ENCODE measurements at regions not wholly inside any gene's neighbourhood (a gene's known extent, or its start where the extent isn't known, plus 50 kb on each side); places are given as distances from the start of the nearest gene placed in this dataset.

DNA sequence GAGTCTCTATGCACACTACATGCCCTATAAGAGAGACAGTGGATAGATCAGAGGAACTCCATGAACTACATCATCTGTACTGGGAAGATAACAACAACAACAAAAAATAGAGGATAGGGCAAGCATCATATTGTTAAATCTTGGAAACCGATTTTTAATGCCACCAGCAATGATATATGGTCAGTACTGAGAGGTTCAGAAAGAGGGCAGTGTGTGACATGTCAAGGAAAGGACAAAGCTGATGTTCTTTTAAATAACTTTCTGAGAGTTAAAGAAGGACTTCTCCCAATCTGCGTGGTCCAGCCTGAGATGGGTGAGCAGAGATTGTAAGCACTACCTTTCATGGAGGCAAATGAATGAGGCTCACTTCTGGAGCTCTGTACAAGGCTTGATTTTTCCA is 62.0 kb upstream of the PHF24 start:
- Histone ChIP-seq H3K36me3 (ENCODE audit: low read depth, low read length) (no peaks in the 10 kb centered on the region), H3K4me1 (ENCODE audit: insufficient read depth, low read length) (no peaks in the 10 kb centered on the region), H3K4me2 (ENCODE audit: low read length) (no peak overlapping the region), H3K9me2 (replicated peaks; ENCODE audit: low read length) (no peaks in the 10 kb centered on the region), H2AFZ (ENCODE audit: low read length) (no peak overlapping the region), H3F3A (ENCODE audit: low read length, unreplicated experiment) (no peaks in the 10 kb centered on the region), H3K27me3 (ENCODE audit: low read length) (peaks cover 34% of the 10 kb centered on the region), H3K9ac (ENCODE audit: low read length) (no peak overlapping the region), H3K9me3 (ENCODE audit: low read length) (no peaks in the 10 kb centered on the region), H3K4me3 (ENCODE audit: low read length) (no peak overlapping the region), H3K79me2 (ENCODE audit: low read length) (no peaks in the 10 kb centered on the region), H3K27ac (ENCODE audit: low read length) (no peak overlapping the region), H4K20me1 (ENCODE audit: low read length) (no peaks in the 10 kb centered on the region)
- intact Hi-C loops (cut with micrococcal nuclease), result no loop called here
- BruUV-seq (replicated peaks), result no TSS peak
- CTCF ChIA-PET, result no interaction called here
- POLR2A ChIA-PET (ENCODE audit: unreplicated experiment), result interaction anchor here (0.7 kb wide), 1 partner anchor 615 kb away, joined by 4 read pairs; no protein-coding TSS in a partner anchor
- TF ChIP-seq EZH2 (IDR thresholded peaks at IDR 0.05; ENCODE audit: low read length, unreplicated experiment) (no peak), EZH2phosphoT487 (IDR thresholded peaks at IDR 0.05; ENCODE audit: borderline replicate concordance, low read length) (no peak)
- TF ChIP-seq, protein P1, sequence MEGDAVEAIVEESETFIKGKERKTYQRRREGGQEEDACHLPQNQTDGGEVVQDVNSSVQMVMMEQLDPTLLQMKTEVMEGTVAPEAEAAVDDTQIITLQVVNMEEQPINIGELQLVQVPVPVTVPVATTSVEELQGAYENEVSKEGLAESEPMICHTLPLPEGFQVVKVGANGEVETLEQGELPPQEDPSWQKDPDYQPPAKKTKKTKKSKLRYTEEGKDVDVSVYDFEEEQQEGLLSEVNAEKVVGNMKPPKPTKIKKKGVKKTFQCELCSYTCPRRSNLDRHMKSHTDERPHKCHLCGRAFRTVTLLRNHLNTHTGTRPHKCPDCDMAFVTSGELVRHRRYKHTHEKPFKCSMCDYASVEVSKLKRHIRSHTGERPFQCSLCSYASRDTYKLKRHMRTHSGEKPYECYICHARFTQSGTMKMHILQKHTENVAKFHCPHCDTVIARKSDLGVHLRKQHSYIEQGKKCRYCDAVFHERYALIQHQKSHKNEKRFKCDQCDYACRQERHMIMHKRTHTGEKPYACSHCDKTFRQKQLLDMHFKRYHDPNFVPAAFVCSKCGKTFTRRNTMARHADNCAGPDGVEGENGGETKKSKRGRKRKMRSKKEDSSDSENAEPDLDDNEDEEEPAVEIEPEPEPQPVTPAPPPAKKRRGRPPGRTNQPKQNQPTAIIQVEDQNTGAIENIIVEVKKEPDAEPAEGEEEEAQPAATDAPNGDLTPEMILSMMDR (conservative IDR thresholded peaks at IDR 0.05; ENCODE audit: low read depth, low read length), result peak; percentile 25; the same call in 1 of the 2 replicates
- DNase-seq (no peak), ATAC-seq (no peak)

DNA sequence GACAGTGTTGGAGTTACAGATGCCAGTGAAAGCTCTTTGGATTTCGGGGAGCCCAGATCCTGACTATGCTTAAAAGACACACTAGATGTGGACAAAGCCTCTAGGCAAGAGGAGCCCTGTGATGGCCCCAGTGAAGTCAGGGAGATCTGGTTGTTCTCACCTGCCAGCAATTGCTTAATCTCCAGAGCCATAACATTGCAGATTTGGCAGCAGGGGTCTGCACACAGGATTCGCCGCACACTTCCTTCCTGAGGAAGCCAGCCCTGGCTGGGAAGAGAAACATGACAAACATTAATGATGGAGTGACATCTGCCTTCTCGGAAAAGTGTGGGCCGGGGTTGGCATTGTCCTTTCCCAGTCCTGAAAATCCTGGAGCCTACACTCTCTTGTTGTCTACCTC is 65.2 kb upstream of the PHF24 start:
- peaks cover 30% of the 10 kb centered on the region for H3K27me3 ChIP-seq (ENCODE audit: low read length)
- H3K79me2 ChIP-seq (ENCODE audit: low read length), result no peaks in the 10 kb centered on the region
- no peaks in the 10 kb centered on the region for H4K20me1 ChIP-seq (ENCODE audit: low read length)
- TF ChIP-seq EZH2 (IDR thresholded peaks at IDR 0.05; ENCODE audit: low read length, unreplicated experiment), result no peak
- TF ChIP-seq, protein P1 (conservative IDR thresholded peaks at IDR 0.05; ENCODE audit: low read depth, low read length), result no peak
- TF ChIP-seq EZH2phosphoT487 (IDR thresholded peaks at IDR 0.05; ENCODE audit: borderline replicate concordance, low read length), result no peak
- no peak overlapping the region for H3K4me3 ChIP-seq (ENCODE audit: low read length)
- H2AFZ ChIP-seq (ENCODE audit: low read length), result no peak overlapping the region
- H3K36me3 ChIP-seq (ENCODE audit: low read depth, low read length), result no peaks in the 10 kb centered on the region
- no peaks in the 10 kb centered on the region for H3F3A ChIP-seq (ENCODE audit: low read length, unreplicated experiment)
- no peak overlapping the region for H3K9ac ChIP-seq (ENCODE audit: low read length)
- no TSS peak for BruUV-seq (replicated peaks)
- intact Hi-C loops (cut with micrococcal nuclease), result no loop called here
- H3K9me3 ChIP-seq (ENCODE audit: low read length), result no peaks in the 10 kb centered on the region
- ChIA-PET CTCF (no interaction called here), POLR2A (ENCODE audit: unreplicated experiment) (no interaction called here)
- no peak overlapping the region for H3K4me2 ChIP-seq (ENCODE audit: low read length)
- no peaks in the 10 kb centered on the region for H3K9me2 ChIP-seq (replicated peaks; ENCODE audit: low read length)
- H3K4me1 ChIP-seq (ENCODE audit: insufficient read depth, low read length), result no peaks in the 10 kb centered on the region
- DNase-seq, result no peak
- ATAC-seq, result no peak
- no peak overlapping the region for H3K27ac ChIP-seq (ENCODE audit: low read length)

DNA sequence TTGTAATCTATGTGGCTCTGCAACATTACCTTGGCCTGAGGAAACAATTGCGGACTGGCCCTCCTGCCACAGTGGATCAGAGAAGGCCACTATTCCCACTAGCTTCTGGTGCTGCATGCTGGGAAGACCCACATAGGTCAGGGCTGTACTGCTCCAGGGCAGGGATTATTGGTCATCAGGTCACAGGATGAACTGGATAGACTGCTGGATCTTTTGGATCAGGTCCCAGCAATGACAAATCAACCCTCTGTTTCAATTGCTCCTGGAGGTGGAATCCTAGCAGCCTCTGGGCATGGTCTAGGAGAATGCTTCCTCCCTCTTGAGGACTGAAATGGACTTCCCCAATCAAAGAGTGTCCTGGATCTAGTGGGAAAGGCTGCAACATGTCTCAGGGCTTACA is 66.7 kb upstream of the PHF24 start:
- no peak overlapping the region for H3K9ac ChIP-seq (ENCODE audit: low read length)
- DNase-seq, result peak; percentile 12

More for the DNA sequence above, 66.7 kb upstream of the PHF24 start:
- Histone ChIP-seq H3K4me3 (ENCODE audit: low read length) (no peak overlapping the region), H3K4me1 (ENCODE audit: insufficient read depth, low read length) (no peaks in the 10 kb centered on the region), H3K27ac (ENCODE audit: low read length) (no peak overlapping the region), H3F3A (ENCODE audit: low read length, unreplicated experiment) (no peaks in the 10 kb centered on the region), H3K9me3 (ENCODE audit: low read length) (no peaks in the 10 kb centered on the region), H3K36me3 (ENCODE audit: low read depth, low read length) (no peaks in the 10 kb centered on the region), H3K4me2 (ENCODE audit: low read length) (no peak overlapping the region), H4K20me1 (ENCODE audit: low read length) (no peaks in the 10 kb centered on the region), H3K79me2 (ENCODE audit: low read length) (no peaks in the 10 kb centered on the region), H3K27me3 (ENCODE audit: low read length) (peaks cover 29% of the 10 kb centered on the region), H2AFZ (ENCODE audit: low read length) (no peak overlapping the region), H3K9me2 (replicated peaks; ENCODE audit: low read length) (no peaks in the 10 kb centered on the region)
- intact Hi-C loops (cut with micrococcal nuclease), result no loop called here
- TF ChIP-seq EZH2 (IDR thresholded peaks at IDR 0.05; ENCODE audit: low read length, unreplicated experiment) (no peak), EZH2phosphoT487 (IDR thresholded peaks at IDR 0.05; ENCODE audit: borderline replicate concordance, low read length) (no peak)
- TF ChIP-seq, protein P1 (conservative IDR thresholded peaks at IDR 0.05; ENCODE audit: low read depth, low read length), result no peak
- no peak for ATAC-seq
- POLR2A ChIA-PET (ENCODE audit: unreplicated experiment), result no interaction called here
- no TSS peak for BruUV-seq (replicated peaks)
- CTCF ChIA-PET, result no interaction called here

All from PC-3 (cell line).